ENCODE measurements at regions not wholly inside any gene's neighbourhood (a gene's known extent, or its start where the extent isn't known, plus 50 kb on each side); places are given as distances from the start of the nearest gene placed in this dataset.

DNA sequence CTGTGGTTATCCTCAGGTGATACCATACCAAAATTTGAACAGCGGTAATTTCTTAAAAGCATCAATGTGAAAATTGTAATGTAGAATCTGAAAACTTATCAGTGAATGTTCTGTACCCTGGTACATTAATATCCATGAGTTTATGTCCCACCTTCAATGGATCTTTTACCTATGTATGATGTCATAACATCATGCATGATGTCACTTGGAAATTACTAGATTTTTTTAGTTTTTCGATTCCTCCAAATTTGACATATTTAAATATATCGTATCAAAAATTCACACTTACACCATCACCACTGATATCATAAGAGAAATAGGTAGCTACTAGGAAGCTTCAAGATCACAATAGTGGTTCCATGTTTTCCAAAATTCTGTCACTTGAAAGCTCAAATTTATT, 95.0 kb upstream of the AKR1E2 start:
- TF ChIP-seq POLR2AphosphoS5 (IDR thresholded peaks at IDR 0.05; ENCODE audit: low read depth, low read length) (no peak), POLR2A (IDR thresholded peaks at IDR 0.05; ENCODE audit: low read depth, low read length) (no peak), TAF1 (IDR thresholded peaks at IDR 0.05; ENCODE audit: borderline replicate concordance, low read depth, low read length) (no peak)
- FAIRE-seq (no peak), DNase-seq (ENCODE audit: insufficient read length) (no peak)

GRCh38 chr10:4725917-4726606, 99.9 kb upstream of the AKR1E2 start:
- DNase-seq (ENCODE audit: insufficient read length) (no peak), FAIRE-seq (no peak)
- no peak for TF ChIP-seq TAF1 (IDR thresholded peaks at IDR 0.05; ENCODE audit: borderline replicate concordance, low read depth, low read length)
- TF ChIP-seq POLR2A (IDR thresholded peaks at IDR 0.05; ENCODE audit: low read depth, low read length): no peak
- no peak for TF ChIP-seq POLR2AphosphoS5 (IDR thresholded peaks at IDR 0.05; ENCODE audit: low read depth, low read length)

GRCh38 chr10:4723860-4724259, 102.1 kb upstream of the AKR1E2 start:
- no peak for DNase-seq (ENCODE audit: insufficient read length)
- TF ChIP-seq POLR2A (IDR thresholded peaks at IDR 0.05; ENCODE audit: low read depth, low read length) (no peak), TAF1 (IDR thresholded peaks at IDR 0.05; ENCODE audit: borderline replicate concordance, low read depth, low read length) (no peak), POLR2AphosphoS5 (IDR thresholded peaks at IDR 0.05; ENCODE audit: low read depth, low read length) (no peak)
- FAIRE-seq: no peak

- FAIRE-seq (peak; percentile 27), DNase-seq (ENCODE audit: insufficient read length) (no peak)
- no peak for TF ChIP-seq TAF1 (IDR thresholded peaks at IDR 0.05; ENCODE audit: borderline replicate concordance, low read depth, low read length)
- no peak for TF ChIP-seq POLR2AphosphoS5 (IDR thresholded peaks at IDR 0.05; ENCODE audit: low read depth, low read length)
- no peak for TF ChIP-seq POLR2A (IDR thresholded peaks at IDR 0.05; ENCODE audit: low read depth, low read length)
These were observed 103.8 kb upstream of the AKR1E2 start for GRCh38 chr10:4721999-4722753.

- no peak for DNase-seq (ENCODE audit: insufficient read length)
- no peak for TF ChIP-seq TAF1 (IDR thresholded peaks at IDR 0.05; ENCODE audit: borderline replicate concordance, low read depth, low read length)
- no peak for TF ChIP-seq POLR2AphosphoS5 (IDR thresholded peaks at IDR 0.05; ENCODE audit: low read depth, low read length)
- TF ChIP-seq POLR2A (IDR thresholded peaks at IDR 0.05; ENCODE audit: low read depth, low read length): no peak
- peak; percentile 9 for FAIRE-seq
These were observed 105.5 kb upstream of the AKR1E2 start for GRCh38 chr10:4720463-4720862.

DNA sequence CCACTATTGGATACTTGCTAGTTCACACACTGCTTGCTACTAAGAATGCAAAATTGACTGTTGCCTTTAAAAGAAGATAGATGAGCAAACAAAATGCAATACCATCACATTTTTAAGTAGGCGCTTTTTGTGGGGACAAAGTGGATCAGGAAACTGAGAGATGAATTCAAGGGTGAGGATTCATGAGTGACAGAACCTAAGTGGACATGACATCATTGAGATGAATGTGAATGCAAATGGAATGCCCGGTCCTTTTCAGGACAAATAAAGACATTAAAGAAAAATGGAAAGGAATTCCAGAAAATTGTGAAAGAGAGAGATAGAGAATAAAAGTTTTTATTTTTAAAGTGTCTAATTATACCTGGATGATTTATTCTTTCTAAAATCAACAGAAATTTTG, 106.3 kb upstream of the AKR1E2 start:
- TF ChIP-seq POLR2AphosphoS5 (IDR thresholded peaks at IDR 0.05; ENCODE audit: low read depth, low read length) (no peak), POLR2A (IDR thresholded peaks at IDR 0.05; ENCODE audit: low read depth, low read length) (no peak), TAF1 (IDR thresholded peaks at IDR 0.05; ENCODE audit: borderline replicate concordance, low read depth, low read length) (no peak)
- DNase-seq (ENCODE audit: insufficient read length) (no peak), FAIRE-seq (no peak)

- no peak for FAIRE-seq
- DNase-seq (ENCODE audit: insufficient read length): no peak
- TF ChIP-seq POLR2AphosphoS5 (IDR thresholded peaks at IDR 0.05; ENCODE audit: low read depth, low read length) (no peak), TAF1 (IDR thresholded peaks at IDR 0.05; ENCODE audit: borderline replicate concordance, low read depth, low read length) (no peak), POLR2A (IDR thresholded peaks at IDR 0.05; ENCODE audit: low read depth, low read length) (no peak)
These were observed 107.0 kb upstream of the AKR1E2 start for GRCh38 chr10:4719036-4719435.

GRCh38 chr10:4718544-4718943, 107.5 kb upstream of the AKR1E2 start:
- FAIRE-seq: no peak
- TF ChIP-seq POLR2AphosphoS5 (IDR thresholded peaks at IDR 0.05; ENCODE audit: low read depth, low read length): no peak
- no peak for TF ChIP-seq POLR2A (IDR thresholded peaks at IDR 0.05; ENCODE audit: low read depth, low read length)
- no peak for TF ChIP-seq TAF1 (IDR thresholded peaks at IDR 0.05; ENCODE audit: borderline replicate concordance, low read depth, low read length)
- no peak for DNase-seq (ENCODE audit: insufficient read length)

GRCh38 chr10:4717670-4718069, 108.3 kb upstream of the AKR1E2 start:
- no peak for DNase-seq (ENCODE audit: insufficient read length)
- TF ChIP-seq POLR2AphosphoS5 (IDR thresholded peaks at IDR 0.05; ENCODE audit: low read depth, low read length): no peak
- TF ChIP-seq TAF1 (IDR thresholded peaks at IDR 0.05; ENCODE audit: borderline replicate concordance, low read depth, low read length): no peak
- TF ChIP-seq POLR2A (IDR thresholded peaks at IDR 0.05; ENCODE audit: low read depth, low read length): no peak
- FAIRE-seq: no peak

DNA sequence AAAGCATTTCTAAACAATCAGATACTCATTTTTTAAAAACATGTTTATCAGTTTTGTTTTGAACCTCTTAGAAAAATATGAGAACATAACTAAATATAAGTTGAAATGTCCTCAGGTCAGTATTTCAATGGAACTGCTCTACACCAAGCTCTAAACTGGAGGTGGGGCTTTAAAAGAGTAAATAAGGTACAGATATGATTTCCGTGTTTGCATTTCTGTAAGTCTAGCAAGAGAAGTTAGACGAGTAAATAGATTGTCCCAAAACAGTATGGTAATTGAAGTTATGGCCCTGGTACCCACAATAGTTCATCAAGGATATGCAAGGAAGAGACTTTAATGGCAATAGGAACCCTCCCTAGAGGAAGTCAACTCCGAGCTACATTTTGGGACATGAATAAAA, 115.1 kb upstream of the AKR1E2 start:
- TF ChIP-seq POLR2A (IDR thresholded peaks at IDR 0.05; ENCODE audit: low read depth, low read length): no peak
- no peak for TF ChIP-seq POLR2AphosphoS5 (IDR thresholded peaks at IDR 0.05; ENCODE audit: low read depth, low read length)
- TF ChIP-seq TAF1 (IDR thresholded peaks at IDR 0.05; ENCODE audit: borderline replicate concordance, low read depth, low read length): no peak
- FAIRE-seq (no peak), DNase-seq (ENCODE audit: insufficient read length) (no peak)

GRCh38 chr10:4708123-4708759, 117.8 kb upstream of the AKR1E2 start:
- FAIRE-seq (peak; percentile 5), DNase-seq (ENCODE audit: insufficient read length) (no peak)
- TF ChIP-seq POLR2AphosphoS5 (IDR thresholded peaks at IDR 0.05; ENCODE audit: low read depth, low read length): no peak
- no peak for TF ChIP-seq POLR2A (IDR thresholded peaks at IDR 0.05; ENCODE audit: low read depth, low read length)
- no peak for TF ChIP-seq TAF1 (IDR thresholded peaks at IDR 0.05; ENCODE audit: borderline replicate concordance, low read depth, low read length)

All from GM12892 (cell line).